Ovary (tissue), 3 donors: ENCODE measurements at regions not wholly inside any gene's neighbourhood (a gene's known extent, or its start where the extent isn't known, plus 50 kb on each side); places are given as distances from the start of the nearest gene placed in this dataset.

Source experiments
- CTCF ChIP-seq, 3 donors: fragments of 450-650 bp in 2 of 3; fragments of 200-600 bp in 1 of 3; IDR thresholded peaks; one replicate each; pipeline versions ENCODE4 v1.5.1 to v1.8.0; 2016 to 2022; ENCODE audit warnings: antibody characterized with exemption in 3 of 3, mild to moderate bottlenecking in 1 of 3
- POLR2A ChIP-seq: fragments of 450-650 bp; IDR thresholded peaks from one replicate; pipeline ENCODE4 v1.6.1; 2017; ENCODE audit warnings: antibody characterized with exemption, mild to moderate bottlenecking, moderate library complexity
- donor health status: DM: no; HTN: no; CAD: no.

- TF ChIP-seq POLR2A, result no peak
- no peak for TF ChIP-seq CTCF (IDR thresholded peaks at IDR 0.05)
Measured at GRCh38 chr18:28880856-28881255, 703.9 kb upstream of the CDH2 start.
